SK-N-SH (cell line): ENCODE measurements at regions not wholly inside any gene's neighbourhood (a gene's known extent, or its start where the extent isn't known, plus 50 kb on each side); places are given as distances from the start of the nearest gene placed in this dataset.
A peak's percentile ranks its signal among the peaks of the same experiment; 100 is the strongest.

Experiments used
- CTCF ChIA-PET: fragments of 300-600, 350-600 bp; formaldehyde crosslinking; extraction: SDS; loops from one replicate; lab custom pipeline; 2021; lab: Yijun Ruan, JAX
- POLR2A ChIA-PET: fragments of 350-600 bp; sonication (Branson Sonifier 250); formaldehyde crosslinking; extraction: SDS; loops from one replicate; lab custom pipeline; 2020; ENCODE audit warnings: antibody characterized with exemption, inconsistent platforms; lab: Yijun Ruan, JAX
- DNase-seq: peaks from one replicate; pipeline ENCODE4 v3.0.0; 2012
- H2AFZ ChIP-seq: fragments of 200-600 bp; sonication (generic); 2 replicates; pipeline ENCODE4 v1.8.1; 2016; ENCODE audit warnings: antibody characterized with exemption, mild to moderate bottlenecking, low read depth
- H3F3A ChIP-seq: fragments of 200-600 bp; sonication (generic); replicated peaks from 2 replicates; pipeline ENCODE3; 2016; ENCODE audit warnings: antibody characterized with exemption, mild to moderate bottlenecking; ENCODE audit not compliant: insufficient read depth
- H3K27ac ChIP-seq, 2 experiments: fragments of 200-500 bp in 1 of 2; fragments of 200-600 bp in 1 of 2; sonication (Bioruptor generic) in 1 of 2; sonication (generic), shearing (Covaris generic) in 1 of 2; 2 replicates each; pipeline versions ENCODE4 v1.5.1 to v1.6.1; 2014 to 2016; ENCODE audit warnings: low read depth in 2 of 2, inconsistent platforms in 1 of 2, low read length in 1 of 2, mild to moderate bottlenecking in 1 of 2, mixed read lengths in 1 of 2
- H3K27me3 ChIP-seq: fragments of 200-600 bp; sonication (generic), shearing (Covaris generic); 2 replicates; pipeline ENCODE4 v1.6.1; 2016; ENCODE audit warnings: mixed run types; ENCODE audit not compliant: insufficient read depth
- H3K36me3 ChIP-seq, 2 experiments: fragments of 200-500 bp in 1 of 2; fragments of 200-600 bp in 1 of 2; sonication (Bioruptor generic) in 1 of 2; sonication (generic) in 1 of 2; replicated peaks in 1 of 2; 2 replicates each; pipeline versions ENCODE3 to v1.5.1; 2014 to 2016; ENCODE audit warnings: low read length in 1 of 2, mild to moderate bottlenecking in 1 of 2; ENCODE audit not compliant: insufficient read depth in 2 of 2, control insufficient read depth in 1 of 2
- H3K4me1 ChIP-seq, 2 experiments: fragments of 200-500 bp in 1 of 2; fragments of 200-600 bp in 1 of 2; sonication (Bioruptor generic) in 1 of 2; sonication (generic), shearing (Covaris generic) in 1 of 2; 2 replicates each; pipeline versions ENCODE4 v1.5.1 to v1.6.1; 2014 to 2016; ENCODE audit warnings: low read depth in 1 of 2, low read length in 1 of 2, mixed run types in 1 of 2; ENCODE audit not compliant: insufficient read depth in 2 of 2, control insufficient read depth in 1 of 2
- H3K4me2 ChIP-seq: fragments of 200-600 bp; sonication (generic), shearing (Covaris generic); 2 replicates; pipeline ENCODE4 v1.6.1; 2017; ENCODE audit warnings: mixed run types
- H3K4me3 ChIP-seq, 2 experiments: fragments of 200-500 bp in 1 of 2; fragments of 200-600 bp in 1 of 2; sonication (Bioruptor generic) in 1 of 2; sonication (generic), shearing (Covaris generic) in 1 of 2; 2 replicates each; pipeline versions ENCODE4 v1.5.1 to v1.8.1; 2014 to 2016; ENCODE audit warnings: low read depth in 2 of 2, inconsistent platforms in 1 of 2, low read length in 1 of 2, mild to moderate bottlenecking in 1 of 2, mixed read lengths in 1 of 2, moderate library complexity in 1 of 2
- H3K79me2 ChIP-seq: fragments of 200-600 bp; sonication (generic); 2 replicates; pipeline ENCODE4 v1.8.1; 2017; ENCODE audit warnings: mild to moderate bottlenecking; ENCODE audit not compliant: insufficient read depth
- H3K9ac ChIP-seq: fragments of 200-600 bp; sonication (generic); 2 replicates; pipeline ENCODE4 v1.6.1; 2017; ENCODE audit warnings: mixed run types
- H3K9me2 ChIP-seq: fragments of 200-600 bp; sonication (generic); 2 replicates; pipeline ENCODE4 v1.6.1; 2017; ENCODE audit warnings: mixed run types
- H3K9me3 ChIP-seq: fragments of 200-600 bp; sonication (generic); 2 replicates; pipeline ENCODE4 v1.6.1; 2017; ENCODE audit warnings: mixed run types, mild to moderate bottlenecking, moderate library complexity
- H4K20me1 ChIP-seq: fragments of 200-600 bp; sonication (generic); 2 replicates; pipeline ENCODE4 v1.6.1; 2017; ENCODE audit warnings: mild to moderate bottlenecking, mixed run types; ENCODE audit not compliant: insufficient read depth
- CHD2 ChIP-seq: fragments of 150-350 bp; IDR thresholded peaks from 2 replicates; pipeline ENCODE4 v1.6.1; 2018; ENCODE audit warnings: low read length; ENCODE audit not compliant: partially characterized antibody
- ELF1 ChIP-seq: IDR thresholded peaks from 2 replicates; pipeline ENCODE4 v1.4.0; 2012
- EP300 ChIP-seq, 2 experiments: IDR thresholded peaks; 2 replicates each; pipeline versions ENCODE4 v1.4.0 to v1.6.1; 2012; ENCODE audit warnings: borderline replicate concordance in 1 of 2, low read depth in 1 of 2, low read length in 1 of 2
- EZH2phosphoT487 ChIP-seq: fragments of 200-600 bp; sonication (generic); IDR thresholded peaks from 2 replicates; pipeline ENCODE4 v1.6.1; 2017; ENCODE audit warnings: low read depth, mixed run types, mild to moderate bottlenecking, antibody characterized with exemption, moderate library complexity, borderline replicate concordance
- FOXJ3 ChIP-seq: sonication (generic); formaldehyde crosslinking; IDR thresholded peaks from 2 replicates; pipeline ENCODE4 v1.5.1; 2020; ENCODE audit warnings: mild to moderate bottlenecking, missing genetic modification reagents
- FOXM1 ChIP-seq: IDR thresholded peaks from 2 replicates; pipeline ENCODE4 v1.4.0; 2012; ENCODE audit warnings: low read depth, mild to moderate bottlenecking
- GATA2 ChIP-seq: sonication (generic); formaldehyde crosslinking; IDR thresholded peaks from 2 replicates; pipeline ENCODE4 v1.5.0; 2020; ENCODE audit warnings: mild to moderate bottlenecking, missing genetic modification reagents
- IRF3 ChIP-seq: fragments of 150-350 bp; IDR thresholded peaks from 2 replicates; pipeline ENCODE4 v1.6.1; 2016; ENCODE audit warnings: mild to moderate bottlenecking, low read depth, low read length
- JUND ChIP-seq: IDR thresholded peaks from 2 replicates; pipeline ENCODE4 v1.4.0; 2012
- MEF2A ChIP-seq: IDR thresholded peaks from 2 replicates; pipeline ENCODE4 v1.4.0; 2012; ENCODE audit warnings: low read depth, borderline replicate concordance
- NRF1 ChIP-seq: IDR thresholded peaks from 2 replicates; pipeline ENCODE4 v1.6.1; 2012; ENCODE audit warnings: low read depth, mild to moderate bottlenecking, low read length
- RAD21 ChIP-seq: IDR thresholded peaks from 2 replicates; pipeline ENCODE4 v1.6.1; 2012; ENCODE audit warnings: mild to moderate bottlenecking, low read length
- RFX5 ChIP-seq: IDR thresholded peaks from 2 replicates; pipeline ENCODE4 v1.6.1; 2012; ENCODE audit warnings: mild to moderate bottlenecking, improper control_type of control experiment, low read length
- RXRA ChIP-seq: IDR thresholded peaks from 2 replicates; pipeline ENCODE4 v1.4.0; 2012; ENCODE audit warnings: low read depth, mild to moderate bottlenecking, borderline replicate concordance
- SIN3A ChIP-seq: IDR thresholded peaks from 2 replicates; pipeline ENCODE4 v1.6.1; 2012; ENCODE audit warnings: low read depth, mild to moderate bottlenecking, low read length, moderate library complexity, borderline replicate concordance
- SMC3 ChIP-seq: IDR thresholded peaks from 2 replicates; pipeline ENCODE4 v1.6.1; 2012; ENCODE audit warnings: low read depth, low read length, improper control_type of control experiment
- TEAD4 ChIP-seq: IDR thresholded peaks from 2 replicates; pipeline ENCODE4 v1.4.0; 2012; ENCODE audit warnings: mild to moderate bottlenecking, borderline replicate concordance; ENCODE audit not compliant: insufficient read depth
- USF1 ChIP-seq: IDR thresholded peaks from 2 replicates; pipeline ENCODE4 v1.4.0; 2012; ENCODE audit warnings: low read depth, borderline replicate concordance
- USF2 ChIP-seq: fragments of 150-350 bp; IDR thresholded peaks from 2 replicates; pipeline ENCODE4 v1.6.1; 2017; ENCODE audit warnings: antibody characterized with exemption, low read length, low read depth, borderline replicate concordance
- WGBS: methylation state at CpG from one replicate; pipeline ENCODE4 v1.1.6; 2017; ENCODE audit warnings: low lambda C conversion rate; 5-methylcytosine and 5-hydroxymethylcytosine counted together
- TF ChIP-seq, protein P1 (sequence below): IDR thresholded peaks from 2 replicates; pipeline ENCODE4 v1.6.1; 2012; ENCODE audit warnings: mild to moderate bottlenecking, low read depth, low read length, moderate library complexity
- TF ChIP-seq, protein P2 (sequence below): IDR thresholded peaks from 2 replicates; pipeline ENCODE4 v1.4.0; 2012; ENCODE audit warnings: low read depth, borderline replicate concordance
- TF ChIP-seq, protein P3 (sequence below): IDR thresholded peaks from 2 replicates; pipeline ENCODE4 v1.4.0; 2012; ENCODE audit warnings: low read depth

- TF ChIP-seq, protein P1, sequence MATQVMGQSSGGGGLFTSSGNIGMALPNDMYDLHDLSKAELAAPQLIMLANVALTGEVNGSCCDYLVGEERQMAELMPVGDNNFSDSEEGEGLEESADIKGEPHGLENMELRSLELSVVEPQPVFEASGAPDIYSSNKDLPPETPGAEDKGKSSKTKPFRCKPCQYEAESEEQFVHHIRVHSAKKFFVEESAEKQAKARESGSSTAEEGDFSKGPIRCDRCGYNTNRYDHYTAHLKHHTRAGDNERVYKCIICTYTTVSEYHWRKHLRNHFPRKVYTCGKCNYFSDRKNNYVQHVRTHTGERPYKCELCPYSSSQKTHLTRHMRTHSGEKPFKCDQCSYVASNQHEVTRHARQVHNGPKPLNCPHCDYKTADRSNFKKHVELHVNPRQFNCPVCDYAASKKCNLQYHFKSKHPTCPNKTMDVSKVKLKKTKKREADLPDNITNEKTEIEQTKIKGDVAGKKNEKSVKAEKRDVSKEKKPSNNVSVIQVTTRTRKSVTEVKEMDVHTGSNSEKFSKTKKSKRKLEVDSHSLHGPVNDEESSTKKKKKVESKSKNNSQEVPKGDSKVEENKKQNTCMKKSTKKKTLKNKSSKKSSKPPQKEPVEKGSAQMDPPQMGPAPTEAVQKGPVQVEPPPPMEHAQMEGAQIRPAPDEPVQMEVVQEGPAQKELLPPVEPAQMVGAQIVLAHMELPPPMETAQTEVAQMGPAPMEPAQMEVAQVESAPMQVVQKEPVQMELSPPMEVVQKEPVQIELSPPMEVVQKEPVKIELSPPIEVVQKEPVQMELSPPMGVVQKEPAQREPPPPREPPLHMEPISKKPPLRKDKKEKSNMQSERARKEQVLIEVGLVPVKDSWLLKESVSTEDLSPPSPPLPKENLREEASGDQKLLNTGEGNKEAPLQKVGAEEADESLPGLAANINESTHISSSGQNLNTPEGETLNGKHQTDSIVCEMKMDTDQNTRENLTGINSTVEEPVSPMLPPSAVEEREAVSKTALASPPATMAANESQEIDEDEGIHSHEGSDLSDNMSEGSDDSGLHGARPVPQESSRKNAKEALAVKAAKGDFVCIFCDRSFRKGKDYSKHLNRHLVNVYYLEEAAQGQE: no peak
- TF ChIP-seq SMC3: no peak
- TF ChIP-seq FOXM1: no peak
- TF ChIP-seq RFX5: no peak
- TF ChIP-seq USF2: no peak
- TF ChIP-seq EZH2phosphoT487: no peak
- TF ChIP-seq, all 33 proteins: peak for 0
Measured at GRCh38 chr9:29741169-29741568, 2167.9 kb upstream of the C9orf72 start (continued).

- 4% methylated on average over 2 of the region's 2 CpGs for WGBS
- CTCF ChIA-PET: no interaction called here
- POLR2A ChIA-PET: no interaction called here
- TF ChIP-seq FOXJ3 (CRISPR knock-in tag) (no peak), USF1 (no peak), TEAD4 (peak; percentile 79), RAD21 (no peak), EZH2phosphoT487 (no peak), JUND (peak; percentile 55), IRF3 (no peak), NRF1 (no peak), RXRA (peak; percentile 92), MEF2A (peak; percentile 46; the same call in 1 of the 2 replicates), ELF1 (no peak), CHD2 (no peak), GATA2 (CRISPR knock-in tag) (no peak), SIN3A (no peak), EP300 (IDR thresholded peaks at IDR 0.05; ENCODE audit: borderline replicate concordance in 1 of 2, low read depth in 1 of 2, low read length in 1 of 2) (peak in 1 of 2 experiments; percentile 84; a peak in 2 of 4 replicates)
- TF ChIP-seq, protein P2, sequence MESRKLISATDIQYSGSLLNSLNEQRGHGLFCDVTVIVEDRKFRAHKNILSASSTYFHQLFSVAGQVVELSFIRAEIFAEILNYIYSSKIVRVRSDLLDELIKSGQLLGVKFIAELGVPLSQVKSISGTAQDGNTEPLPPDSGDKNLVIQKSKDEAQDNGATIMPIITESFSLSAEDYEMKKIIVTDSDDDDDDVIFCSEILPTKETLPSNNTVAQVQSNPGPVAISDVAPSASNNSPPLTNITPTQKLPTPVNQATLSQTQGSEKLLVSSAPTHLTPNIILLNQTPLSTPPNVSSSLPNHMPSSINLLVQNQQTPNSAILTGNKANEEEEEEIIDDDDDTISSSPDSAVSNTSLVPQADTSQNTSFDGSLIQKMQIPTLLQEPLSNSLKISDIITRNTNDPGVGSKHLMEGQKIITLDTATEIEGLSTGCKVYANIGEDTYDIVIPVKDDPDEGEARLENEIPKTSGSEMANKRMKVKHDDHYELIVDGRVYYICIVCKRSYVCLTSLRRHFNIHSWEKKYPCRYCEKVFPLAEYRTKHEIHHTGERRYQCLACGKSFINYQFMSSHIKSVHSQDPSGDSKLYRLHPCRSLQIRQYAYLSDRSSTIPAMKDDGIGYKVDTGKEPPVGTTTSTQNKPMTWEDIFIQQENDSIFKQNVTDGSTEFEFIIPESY: no peak
- TF ChIP-seq, protein P3, sequence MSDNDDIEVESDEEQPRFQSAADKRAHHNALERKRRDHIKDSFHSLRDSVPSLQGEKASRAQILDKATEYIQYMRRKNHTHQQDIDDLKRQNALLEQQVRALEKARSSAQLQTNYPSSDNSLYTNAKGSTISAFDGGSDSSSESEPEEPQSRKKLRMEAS: 0 out of 2 replicates have a peak, but pooled peaks have one; percentile 11
Measured at GRCh38 chr9:29750062-29750461, 2176.8 kb upstream of the C9orf72 start.

More at GRCh38 chr9:29750062-29750461, 2176.8 kb upstream of the C9orf72 start:
- H3K27me3 ChIP-seq: no peaks in the 10 kb centered on the region
- H3K36me3 ChIP-seq: no peaks in the 10 kb centered on the region
- peaks cover 0 to 2% of the 10 kb centered on the region in 2 experiments; a peak in 2 of 4 replicates for H3K4me1 ChIP-seq
- peaks cover 18% of the 10 kb centered on the region for H3F3A ChIP-seq
- H2AFZ ChIP-seq: peak overlapping the region; percentile 52; the same call in 1 of the 2 replicates
- H3K9me3 ChIP-seq: no peaks in the 10 kb centered on the region
- H3K9ac ChIP-seq: peak overlapping the region; percentile 3; the same call in 1 of the 2 replicates
- no peak for DNase-seq
- H3K27ac ChIP-seq: peak overlapping the region; percentile 67 to 82; a peak in 3 of 4 replicates
- no peak overlapping the region for H3K4me3 ChIP-seq
- H3K79me2 ChIP-seq: no peaks in the 10 kb centered on the region
- H3K9me2 ChIP-seq: no peaks in the 10 kb centered on the region
- 0 out of 2 replicates have a peak overlapping the region, but pooled peaks have one; percentile 22 for H3K4me2 ChIP-seq
- no peaks in the 10 kb centered on the region for H4K20me1 ChIP-seq
